ES-I3 (cell line): ENCODE measurements at regions not wholly inside any gene's neighbourhood (a gene's known extent, or its start where the extent isn't known, plus 50 kb on each side); places are given as distances from the start of the nearest gene placed in this dataset.

ENCODE experiments used
- H3K36me3 ChIP-seq: 2 replicates; pipeline ENCODE4 v1.6.1; 2013; ENCODE audit warnings: mild to moderate bottlenecking, low read length, control low read depth, moderate library complexity; ENCODE audit not compliant: insufficient read depth
- H3K4me1 ChIP-seq: 2 replicates; pipeline ENCODE4 v1.6.1; 2013; ENCODE audit warnings: mild to moderate bottlenecking, control low read depth, low read length; ENCODE audit not compliant: insufficient read depth
- H3K9ac ChIP-seq: 2 replicates; pipeline ENCODE4 v1.6.1; 2013; ENCODE audit warnings: low read depth, mild to moderate bottlenecking, low read length, moderate library complexity
- H3K9me3 ChIP-seq: 2 replicates; pipeline ENCODE4 v1.6.1; 2013; ENCODE audit warnings: mild to moderate bottlenecking, low read length, moderate library complexity; ENCODE audit not compliant: control insufficient read depth, insufficient read depth

GRCh38 chr2:15731213-15731888 is 139.7 kb downstream of the DDX1 start:
- Histone ChIP-seq H3K9ac (no peak overlapping the region), H3K4me1 (peaks cover 5% of the 10 kb centered on the region), H3K36me3 (no peaks in the 10 kb centered on the region), H3K9me3 (no peaks in the 10 kb centered on the region)

- Histone ChIP-seq H3K9me3 (no peaks in the 10 kb centered on the region), H3K9ac (no peak overlapping the region), H3K4me1 (peaks cover 5% of the 10 kb centered on the region), H3K36me3 (no peaks in the 10 kb centered on the region)
These were observed 140.2 kb downstream of the DDX1 start for GRCh38 chr2:15731889-15732271.

GRCh38 chr2:15732341-15733077 is 140.8 kb downstream of the DDX1 start:
- H3K9ac ChIP-seq: no peak overlapping the region
- H3K4me1 ChIP-seq: peaks cover 5% of the 10 kb centered on the region
- no peaks in the 10 kb centered on the region for H3K9me3 ChIP-seq
- H3K36me3 ChIP-seq: no peaks in the 10 kb centered on the region

- Histone ChIP-seq H3K9ac (no peak overlapping the region), H3K4me1 (peaks cover 5% of the 10 kb centered on the region), H3K36me3 (no peaks in the 10 kb centered on the region), H3K9me3 (no peaks in the 10 kb centered on the region)
These were observed 142.4 kb downstream of the DDX1 start for GRCh38 chr2:15733867-15734673.

- Histone ChIP-seq H3K4me1 (peaks cover 5% of the 10 kb centered on the region), H3K9me3 (no peaks in the 10 kb centered on the region), H3K9ac (no peak overlapping the region), H3K36me3 (no peaks in the 10 kb centered on the region)
These were observed 143.2 kb downstream of the DDX1 start for GRCh38 chr2:15734674-15735483.

GRCh38 chr2:15735484-15736326 is 144.0 kb downstream of the DDX1 start:
- peaks cover 5% of the 10 kb centered on the region for H3K4me1 ChIP-seq
- H3K9ac ChIP-seq: no peak overlapping the region
- H3K9me3 ChIP-seq: no peaks in the 10 kb centered on the region
- no peaks in the 10 kb centered on the region for H3K36me3 ChIP-seq

- no peaks in the 10 kb centered on the region for H3K9me3 ChIP-seq
- H3K4me1 ChIP-seq: peaks cover 5% of the 10 kb centered on the region
- no peaks in the 10 kb centered on the region for H3K36me3 ChIP-seq
- no peak overlapping the region for H3K9ac ChIP-seq
These were observed 144.9 kb downstream of the DDX1 start for GRCh38 chr2:15736396-15737180.

- H3K9ac ChIP-seq: no peak overlapping the region
- H3K4me1 ChIP-seq: peaks cover 5% of the 10 kb centered on the region
- H3K36me3 ChIP-seq: no peaks in the 10 kb centered on the region
- H3K9me3 ChIP-seq: no peaks in the 10 kb centered on the region; the same call in 1 of the 2 replicates
These were observed 145.9 kb downstream of the DDX1 start for GRCh38 chr2:15737314-15738224.

GRCh38 chr2:15738225-15738546 is 146.5 kb downstream of the DDX1 start:
- H3K4me1 ChIP-seq: peaks cover 5% of the 10 kb centered on the region
- no peaks in the 10 kb centered on the region for H3K36me3 ChIP-seq
- no peaks in the 10 kb centered on the region; the same call in 1 of the 2 replicates for H3K9me3 ChIP-seq
- H3K9ac ChIP-seq: no peak overlapping the region

GRCh38 chr2:15738943-15739342 is 147.3 kb downstream of the DDX1 start:
- H3K9me3 ChIP-seq: no peaks in the 10 kb centered on the region; the same call in 1 of the 2 replicates
- H3K4me1 ChIP-seq: peaks cover 5% of the 10 kb centered on the region
- no peaks in the 10 kb centered on the region for H3K36me3 ChIP-seq

GRCh38 chr2:15744820-15745219 is 153.2 kb downstream of the DDX1 start:
- Histone ChIP-seq H3K4me1 (peaks cover 12% of the 10 kb centered on the region), H3K9me3 (no peaks in the 10 kb centered on the region; the same call in 1 of the 2 replicates), H3K9ac (no peak overlapping the region), H3K36me3 (no peaks in the 10 kb centered on the region)

More at GRCh38 chr2:15738943-15739342, 147.3 kb downstream of the DDX1 start:
- no peak overlapping the region for H3K9ac ChIP-seq

- Histone ChIP-seq H3K9ac (no peak overlapping the region), H3K4me1 (peaks cover 12% of the 10 kb centered on the region), H3K9me3 (no peaks in the 10 kb centered on the region; the same call in 1 of the 2 replicates), H3K36me3 (no peaks in the 10 kb centered on the region)
These were observed 153.7 kb downstream of the DDX1 start for GRCh38 chr2:15745350-15745749.
